HG02759 (cell line): ENCODE measurements at regions not wholly inside any gene's neighbourhood (a gene's known extent, or its start where the extent isn't known, plus 50 kb on each side); places are given as distances from the start of the nearest gene placed in this dataset.
"Not testable (repeated sequence)": the region's sequence is repeated elsewhere in the genome, so short reads cannot be mapped to it uniquely, and the experiment has no call there.

Experiments used
- ATAC-seq: cut with Tn5 transposase; IDR thresholded peaks from one replicate; pipeline ENCODE4 v1.9.1; 2021; ENCODE audit warnings: mild to moderate bottlenecking, moderate library complexity; ENCODE audit not compliant: unreplicated experiment

GRCh38 chr7:114084472-114085312, 165.9 kb upstream of the PPP1R3A start:
- peak; percentile 21 for ATAC-seq

- no peak for ATAC-seq
Measured at GRCh38 chr7:114084002-114084471, 165.2 kb upstream of the PPP1R3A start.

- no peak for ATAC-seq
Measured at GRCh38 chr7:114083166-114084001, 164.6 kb upstream of the PPP1R3A start.

- no peak for ATAC-seq
Measured at GRCh38 chr7:114082642-114083165, 163.9 kb upstream of the PPP1R3A start.

- no peak for ATAC-seq
Measured at GRCh38 chr7:114081606-114082425, 163.0 kb upstream of the PPP1R3A start.

GRCh38 chr7:114077158-114077524, 158.3 kb upstream of the PPP1R3A start:
- not testable (repeated sequence) for ATAC-seq

GRCh38 chr7:114076392-114077157, 157.8 kb upstream of the PPP1R3A start:
- not testable (repeated sequence) for ATAC-seq

- ATAC-seq = no peak
Measured at GRCh38 chr7:114073701-114074100, 154.9 kb upstream of the PPP1R3A start.

- ATAC-seq = no peak
Measured at GRCh38 chr7:114070246-114070645, 151.4 kb upstream of the PPP1R3A start.

- ATAC-seq = no peak
Measured at GRCh38 chr7:114062810-114063209, 144.0 kb upstream of the PPP1R3A start.

- ATAC-seq = peak; percentile 84
Measured at GRCh38 chr7:114051871-114052331, 133.1 kb upstream of the PPP1R3A start.

GRCh38 chr7:114050571-114050970, 131.8 kb upstream of the PPP1R3A start:
- ATAC-seq = no peak

- ATAC-seq = peak; percentile 33
Measured at GRCh38 chr7:114048386-114049235, 129.8 kb upstream of the PPP1R3A start.

GRCh38 chr7:114047889-114048288, 129.1 kb upstream of the PPP1R3A start:
- no peak for ATAC-seq

- no peak for ATAC-seq
Measured at GRCh38 chr7:114033475-114033874, 114.7 kb upstream of the PPP1R3A start.

GRCh38 chr7:114026486-114027089, 107.8 kb upstream of the PPP1R3A start:
- ATAC-seq = peak; percentile 82

GRCh38 chr7:114021135-114021534, 102.3 kb upstream of the PPP1R3A start:
- no peak for ATAC-seq

GRCh38 chr7:114008696-114009095, 89.9 kb upstream of the PPP1R3A start:
- no peak for ATAC-seq
